ENCODE measurements at regions not wholly inside any gene's neighbourhood (a gene's known extent, or its start where the extent isn't known, plus 50 kb on each side); places are given as distances from the start of the nearest gene placed in this dataset.

- TF ChIP-seq EZH2phosphoT487 (IDR thresholded peaks at IDR 0.05; ENCODE audit: unreplicated experiment) (no peak), CTCF (conservative IDR thresholded peaks at IDR 0.05; ENCODE audit: low read depth in 2 of 2) (no peak), POLR2AphosphoS5 (IDR thresholded peaks at IDR 0.05; ENCODE audit: low read depth) (no peak)
Observed at GRCh38 chr18:40852406-40852805, 1102.6 kb upstream of the PIK3C3 start.

Measured in GM23338 (cell line).